T-helper 2 cell treated with Interferon-gamma antibody and Interleukin-4, amounts not matched to agents 100 ng/mL and 5 ng/mL, for 36 hours (primary cell): ENCODE measurements at regions not wholly inside any gene's neighbourhood (a gene's known extent, or its start where the extent isn't known, plus 50 kb on each side); places are given as distances from the start of the nearest gene placed in this dataset.
"Not testable (repeated sequence)": the region's sequence is repeated elsewhere in the genome, so short reads cannot be mapped to it uniquely, and the experiment has no call there.

Experiments used
- intact Hi-C: fragments of 100-400 bp; cut with micrococcal nuclease; formaldehyde crosslinking; loops from one replicate; pipeline ENCODE4 v1.15.1; 2023

DNA sequence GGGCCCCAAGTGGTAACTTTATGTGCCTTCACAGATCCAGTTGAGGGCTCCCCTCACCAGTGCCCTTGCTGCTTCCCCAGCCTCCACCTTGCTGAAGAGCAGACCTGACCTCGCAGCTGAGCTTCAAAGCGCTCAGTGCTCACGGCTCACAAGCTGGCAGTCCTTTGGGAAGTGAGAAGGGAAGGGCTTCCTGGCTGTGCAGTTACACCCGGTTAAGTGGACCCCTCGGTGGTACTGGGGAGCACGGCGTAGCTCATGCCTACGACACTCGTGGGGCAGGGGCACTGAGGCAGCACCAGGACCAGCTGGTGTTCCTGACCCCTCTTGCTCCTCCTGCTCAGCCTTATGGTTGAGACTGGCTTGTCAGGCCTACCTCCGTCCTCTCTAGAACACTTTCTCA, 629.0 kb upstream of the TBL1XR1 start:
- intact Hi-C loops = no loop called here

DNA sequence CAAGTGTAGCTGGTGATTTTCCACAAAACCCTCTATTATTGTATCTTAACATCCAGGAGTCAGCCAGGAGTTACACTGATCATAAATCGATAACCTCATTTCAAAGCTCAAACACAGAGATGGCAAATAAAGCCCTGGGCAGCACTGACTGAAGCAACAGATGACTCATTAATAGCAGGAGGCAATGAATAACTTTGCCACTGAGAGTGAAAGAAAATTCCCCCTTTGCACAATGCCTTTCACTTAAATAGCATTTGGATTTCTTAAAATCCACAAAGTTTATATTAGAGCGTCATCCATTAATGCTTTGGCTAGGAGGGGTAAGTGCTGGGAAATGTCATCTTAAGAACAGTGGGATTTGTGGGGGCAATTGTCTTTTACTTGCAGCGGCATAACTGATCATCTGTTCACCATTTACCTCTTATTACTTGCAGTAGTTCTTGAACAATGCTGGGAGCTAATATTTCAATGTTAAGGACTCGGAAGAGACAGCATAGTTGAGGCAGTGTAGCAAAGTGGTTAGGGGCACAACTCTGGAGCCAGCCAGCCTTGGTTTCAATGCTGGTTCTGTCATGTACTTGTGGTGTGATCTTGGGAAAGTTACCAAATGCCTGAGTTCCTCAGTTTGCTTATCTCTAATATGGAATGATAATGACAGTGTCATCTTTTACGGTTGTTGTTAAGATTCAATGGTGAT, 630.4 kb upstream of the TBL1XR1 start:
- intact Hi-C loops = no loop called here

DNA sequence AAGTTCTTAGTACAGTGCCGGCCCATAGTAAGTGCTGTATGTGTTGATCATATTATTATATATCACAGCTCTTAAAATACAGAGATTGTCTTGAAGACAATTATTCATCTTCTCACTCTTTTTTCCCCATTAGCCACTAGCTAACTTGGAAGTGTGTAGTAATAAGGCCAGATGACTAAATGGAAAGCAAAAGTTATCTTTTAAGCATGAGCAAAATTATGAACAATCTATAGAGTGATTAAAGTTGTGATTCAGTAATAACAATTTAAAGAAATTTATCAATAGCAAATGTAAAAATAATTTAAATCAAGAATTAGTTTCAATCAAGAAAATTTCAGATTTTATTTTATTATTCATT, 630.9 kb upstream of the TBL1XR1 start:
- intact Hi-C loops = no loop called here

DNA sequence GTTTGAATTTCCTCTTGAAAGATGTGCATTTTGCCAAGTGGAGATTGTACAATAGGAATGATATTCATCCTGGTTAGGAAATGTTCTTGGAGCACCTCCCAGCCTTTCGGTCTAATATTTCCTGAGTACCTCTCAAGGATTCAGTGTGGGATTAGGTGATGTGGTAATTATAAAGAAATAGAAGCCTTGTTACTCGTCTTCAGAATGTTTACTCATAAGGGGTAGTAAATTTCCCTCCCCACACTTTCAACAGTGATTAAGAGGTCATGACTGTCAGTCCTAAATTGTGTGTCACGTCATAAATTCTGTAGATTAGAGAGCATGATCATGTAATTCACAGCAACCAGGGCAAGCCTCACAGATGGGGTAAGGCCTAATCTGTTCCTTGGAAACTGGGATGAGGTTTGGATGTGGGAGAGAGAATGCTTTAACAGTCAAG, 633.1 kb upstream of the TBL1XR1 start:
- intact Hi-C loops = no loop called here

DNA sequence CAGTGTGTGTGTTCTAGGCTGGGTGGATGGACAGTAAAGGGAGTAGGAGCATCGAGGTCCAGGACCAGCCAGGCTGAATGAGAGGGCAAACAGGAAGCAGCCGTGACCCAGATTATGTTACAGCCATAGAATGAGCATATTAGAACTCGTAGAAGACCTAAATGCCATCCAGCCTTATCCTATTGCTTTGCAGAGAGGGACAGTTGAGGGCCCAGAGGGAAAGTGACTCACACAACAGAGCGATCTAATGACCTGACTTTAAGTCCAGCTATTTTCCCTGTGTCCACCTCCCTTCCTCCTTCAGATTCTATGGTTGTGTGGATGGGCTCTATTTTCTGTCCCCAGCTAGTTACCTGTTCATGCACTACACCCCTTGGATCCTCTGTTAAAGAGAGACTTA, 634.1 kb upstream of the TBL1XR1 start:
- intact Hi-C loops = no loop called here

DNA sequence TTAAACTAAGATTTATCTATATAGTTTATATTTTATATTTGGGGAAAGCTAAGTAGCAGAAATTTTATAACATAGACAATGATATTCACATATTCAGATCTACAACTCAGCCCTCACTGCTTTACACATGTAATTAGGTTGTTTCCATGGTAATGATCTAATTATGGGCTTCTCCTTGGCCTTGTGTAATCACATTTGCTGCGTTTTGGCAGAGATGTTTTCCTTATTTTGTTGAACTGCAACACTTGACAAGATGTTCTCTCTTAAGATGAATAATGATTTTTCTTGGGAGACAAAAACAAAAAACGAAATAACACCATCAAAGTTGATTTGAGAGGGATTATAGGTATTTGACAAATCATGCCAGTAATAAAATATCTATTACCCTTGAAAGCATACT, 635.6 kb upstream of the TBL1XR1 start:
- intact Hi-C loops = no loop called here

DNA sequence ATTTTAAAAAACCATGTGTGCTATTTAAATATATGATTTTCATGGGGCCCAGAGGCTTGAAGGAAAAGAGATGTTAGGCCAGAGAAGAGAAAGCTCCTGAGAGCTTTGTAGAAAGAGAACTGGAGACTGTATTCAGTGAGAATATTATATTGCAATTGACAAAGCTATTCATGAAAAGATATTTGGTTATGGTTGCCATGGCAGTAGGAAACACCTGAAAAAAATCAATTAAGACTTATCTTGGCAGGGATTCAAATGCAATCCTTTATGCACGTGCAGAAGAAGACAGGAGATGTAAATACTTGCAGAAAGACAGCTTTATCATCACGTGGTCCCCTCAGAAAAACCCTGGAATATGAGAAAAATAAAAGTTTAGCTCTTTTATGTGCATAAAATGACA, 636.0 kb upstream of the TBL1XR1 start:
- intact Hi-C loops = no loop called here

DNA sequence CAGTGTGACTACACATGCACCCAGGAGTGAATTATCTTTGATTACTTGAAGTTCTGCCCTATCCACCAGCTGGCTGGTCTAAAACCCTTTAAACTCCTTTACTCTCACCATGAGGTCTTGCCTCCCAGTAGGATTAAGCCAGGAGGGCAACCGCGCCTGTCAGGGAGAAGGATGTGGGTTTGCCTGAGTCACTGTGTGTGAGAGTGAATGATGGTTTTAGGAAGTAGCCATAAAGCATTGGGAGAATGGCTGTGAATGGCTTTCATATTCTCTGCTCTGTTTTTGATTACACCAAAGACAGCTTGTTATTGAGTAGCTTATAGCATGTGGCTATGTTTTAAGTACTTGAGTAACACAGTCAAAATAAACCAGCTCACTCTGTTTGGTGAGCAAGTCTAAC, 637.7 kb upstream of the TBL1XR1 start:
- intact Hi-C loops = no loop called here

DNA sequence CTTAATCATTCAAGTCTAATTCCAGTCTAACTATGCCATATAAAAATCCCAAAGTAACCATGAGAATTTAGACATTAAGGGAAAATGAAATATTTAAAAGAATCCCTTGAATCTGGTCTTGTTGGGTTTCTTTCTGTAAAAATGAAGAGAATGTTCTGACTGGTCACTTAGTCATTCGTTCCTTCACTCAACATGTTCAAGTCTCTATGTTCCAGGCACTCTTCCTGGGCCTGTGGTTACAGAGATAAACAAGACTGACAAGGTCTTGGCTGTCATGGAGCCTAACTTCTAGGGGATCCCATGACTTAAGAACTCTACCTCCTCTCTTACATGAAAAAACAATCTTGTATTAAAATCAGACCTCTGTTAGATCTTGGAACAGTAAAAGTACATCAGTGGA, 638.6 kb upstream of the TBL1XR1 start:
- intact Hi-C loops = no loop called here

DNA sequence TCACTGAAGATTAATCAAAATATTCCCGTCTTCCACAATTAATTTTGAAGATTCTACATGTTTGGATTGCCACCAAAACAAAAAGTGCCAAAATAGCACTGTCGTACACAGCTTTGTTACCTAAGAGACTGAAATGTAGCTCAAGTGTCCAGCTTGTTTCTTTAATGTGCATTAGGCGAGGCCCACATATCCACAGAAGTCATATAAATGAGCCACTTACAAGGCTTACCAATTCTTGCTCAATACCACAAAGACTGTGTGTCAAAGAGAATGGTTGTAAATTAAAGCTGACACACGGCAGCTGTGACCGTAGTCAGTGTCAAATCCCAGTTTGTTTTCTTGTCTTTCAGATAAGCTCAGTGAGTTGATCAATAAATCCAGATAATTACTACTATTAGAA, 639.4 kb upstream of the TBL1XR1 start:
- intact Hi-C loops = no loop called here

DNA sequence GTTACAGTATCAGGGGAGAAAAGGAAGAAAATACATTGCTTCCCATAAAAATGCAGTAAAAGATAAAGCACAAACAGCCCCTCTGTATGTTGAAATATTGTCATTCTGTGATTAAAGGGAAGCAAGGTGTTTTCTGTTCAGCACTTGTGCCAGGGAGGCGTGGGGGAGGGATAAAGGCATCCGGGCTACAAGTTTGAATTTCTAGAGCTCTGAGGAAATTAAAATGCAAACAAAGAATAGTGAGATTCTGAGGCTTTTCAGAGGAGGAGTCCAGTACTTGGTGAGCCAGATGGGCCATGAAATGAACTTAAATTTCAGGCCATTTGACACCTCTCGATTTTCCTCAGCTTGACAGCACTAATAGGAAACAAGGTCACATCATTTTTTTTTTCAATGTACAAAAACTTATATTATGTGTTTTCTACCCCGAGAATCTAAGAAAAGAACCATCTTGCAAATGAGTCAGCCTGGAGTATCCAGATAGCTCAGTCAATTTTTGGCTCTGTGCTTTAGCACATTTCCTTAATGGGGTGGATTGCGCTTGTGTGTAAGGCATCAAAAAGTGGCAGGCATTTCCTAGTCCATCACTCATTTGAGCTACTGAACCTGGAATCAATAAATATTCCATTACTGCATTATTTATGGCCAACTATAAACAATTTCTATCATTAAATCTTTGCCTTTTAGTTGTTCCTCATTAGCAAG, 640.8 kb upstream of the TBL1XR1 start:
- intact Hi-C loops = no loop called here

DNA sequence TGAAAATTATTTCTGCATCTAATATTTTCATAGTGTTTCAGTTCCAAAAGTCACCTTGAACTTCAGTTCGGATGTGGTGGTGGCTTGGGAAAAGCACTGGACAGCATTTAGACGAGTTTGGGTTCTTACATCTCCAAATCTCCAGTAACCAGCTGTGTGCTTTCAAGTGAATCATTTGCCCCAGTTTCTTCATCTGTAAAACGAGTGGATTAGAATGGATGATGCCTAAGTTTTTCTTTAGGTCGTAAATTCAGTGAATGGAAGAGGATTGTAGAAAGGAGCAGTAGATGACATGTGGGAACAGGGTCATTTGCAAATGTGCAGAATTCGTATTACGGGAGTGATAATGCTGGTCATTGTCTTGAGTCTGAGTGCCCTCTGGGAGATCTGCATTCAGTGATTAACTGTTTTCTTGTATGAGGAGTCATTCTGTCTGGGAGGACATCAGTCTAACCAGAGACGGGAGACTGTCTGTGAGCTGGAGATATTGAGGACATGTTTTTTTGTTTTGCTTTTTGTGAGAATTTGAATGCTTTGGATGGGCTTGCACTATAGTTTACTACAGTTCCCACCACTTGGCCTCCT, 641.6 kb upstream of the TBL1XR1 start:
- intact Hi-C loops = no loop called here

DNA sequence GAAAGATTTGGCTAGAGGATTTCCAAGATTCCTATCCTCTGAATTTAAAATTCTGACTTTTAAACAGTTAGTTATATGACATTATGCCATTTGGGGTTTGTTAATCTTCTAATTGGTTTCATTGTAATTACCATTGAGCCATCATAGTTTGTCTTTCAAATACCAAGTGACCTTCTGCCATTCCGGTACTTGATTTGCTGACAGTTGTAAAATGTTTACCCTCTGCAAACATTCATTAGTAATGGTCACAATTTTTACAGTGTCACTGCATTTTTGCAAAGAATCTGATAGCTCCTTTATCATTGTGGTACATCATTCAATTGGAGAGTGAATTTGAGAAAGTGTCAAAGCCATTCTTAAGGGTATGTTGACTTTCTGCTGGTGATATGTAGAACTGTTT, 645.0 kb upstream of the TBL1XR1 start:
- intact Hi-C loops = no loop called here

DNA sequence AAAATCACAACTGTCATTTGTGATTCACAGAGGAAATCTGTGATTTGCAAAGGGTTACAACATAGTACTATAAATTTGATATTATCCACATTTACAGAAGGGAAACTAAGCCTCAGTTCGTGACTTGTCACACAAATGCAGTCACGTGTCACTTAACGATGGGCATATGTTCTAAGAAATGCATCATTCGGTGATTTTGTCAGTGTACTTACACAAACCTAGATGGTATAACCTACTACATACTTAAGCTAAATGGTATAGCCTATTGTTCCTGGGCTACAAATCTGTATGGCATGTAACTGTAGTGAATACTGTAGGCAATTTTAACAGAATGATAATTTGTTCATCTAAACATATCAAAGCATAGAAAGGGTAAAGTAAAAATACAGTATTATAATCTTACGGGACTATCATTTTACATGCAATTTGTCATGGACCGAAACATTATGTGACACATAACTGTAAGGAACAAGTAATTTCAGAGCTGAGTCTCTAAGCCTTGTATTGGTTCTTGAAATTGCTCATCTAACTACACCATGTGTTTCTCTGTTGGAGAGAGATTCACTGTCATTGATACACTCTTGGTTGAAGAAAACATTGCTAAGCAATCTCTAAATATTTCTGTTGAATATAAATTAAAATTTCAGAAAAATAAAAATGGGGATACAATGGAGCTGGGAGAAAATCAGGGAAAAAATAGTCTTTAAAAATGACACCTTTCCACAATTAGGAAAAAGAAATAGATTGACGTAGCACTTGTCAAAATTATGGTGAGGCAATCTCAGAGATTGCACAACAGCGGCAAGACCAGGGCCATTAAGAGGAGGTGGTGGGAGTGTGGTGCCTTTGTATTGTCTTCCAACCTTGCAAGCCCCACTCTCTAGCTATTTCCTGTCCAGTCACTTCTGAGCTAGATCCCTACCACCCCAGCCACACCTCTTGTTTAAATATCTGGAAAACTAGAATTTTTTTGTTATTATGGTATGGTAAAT, 645.8 kb upstream of the TBL1XR1 start:
- intact Hi-C loops = no loop called here

DNA sequence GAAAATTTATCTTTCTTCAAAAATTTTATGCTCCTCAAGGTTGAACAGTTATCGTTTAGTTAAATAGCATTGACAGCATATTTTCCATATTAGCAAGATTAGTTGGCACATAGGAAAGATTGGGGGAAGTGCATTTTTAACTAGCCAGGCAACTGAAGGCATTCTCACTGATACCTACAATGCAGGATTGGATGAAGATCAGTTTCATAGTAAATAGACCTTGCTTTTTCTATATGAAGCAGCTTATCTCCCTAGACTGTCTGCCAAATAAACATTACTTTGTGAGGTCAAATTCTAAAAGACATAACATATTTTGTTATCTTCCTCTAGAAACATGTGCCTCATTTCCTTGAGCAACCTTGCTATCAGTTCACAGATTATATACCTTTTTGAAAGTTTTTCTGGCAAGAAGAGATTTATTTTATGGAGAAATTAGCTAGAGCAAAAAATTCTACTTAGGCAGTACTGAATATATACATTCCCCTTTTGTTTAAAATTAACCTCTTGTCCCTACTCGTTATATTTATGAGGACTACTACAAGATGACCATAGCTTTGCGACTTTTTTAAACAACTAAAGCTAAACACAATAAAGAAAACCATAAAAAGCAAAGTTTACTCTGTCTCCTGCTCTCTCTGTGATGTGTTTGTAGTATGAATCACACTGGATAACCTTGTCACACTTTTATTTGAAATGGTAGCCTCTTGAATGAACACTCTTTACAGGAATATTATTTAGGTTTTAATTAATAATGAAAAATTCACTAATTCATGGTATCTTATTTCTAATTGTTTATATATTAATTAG, 654.9 kb upstream of the TBL1XR1 start:
- intact Hi-C loops = no loop called here

DNA sequence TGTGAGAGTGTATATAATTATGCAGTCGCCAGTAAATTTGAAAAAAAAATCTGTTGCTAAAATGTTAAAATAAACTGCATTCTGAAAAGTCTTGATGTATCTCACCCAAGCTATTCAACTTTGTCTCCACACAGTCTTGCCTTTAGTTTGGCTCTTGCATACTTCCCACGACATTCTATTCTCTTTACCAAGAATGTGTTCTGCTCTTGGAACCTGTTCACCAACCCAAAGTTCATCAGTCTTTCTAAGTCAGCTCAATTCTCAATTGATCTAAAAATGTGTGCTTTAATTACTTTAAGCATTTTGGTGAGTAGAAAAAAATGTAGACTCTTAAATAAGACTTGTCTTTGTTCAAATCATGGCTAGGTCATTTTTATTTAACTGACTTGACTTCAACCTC, 657.7 kb upstream of the TBL1XR1 start:
- intact Hi-C loops = no loop called here

DNA sequence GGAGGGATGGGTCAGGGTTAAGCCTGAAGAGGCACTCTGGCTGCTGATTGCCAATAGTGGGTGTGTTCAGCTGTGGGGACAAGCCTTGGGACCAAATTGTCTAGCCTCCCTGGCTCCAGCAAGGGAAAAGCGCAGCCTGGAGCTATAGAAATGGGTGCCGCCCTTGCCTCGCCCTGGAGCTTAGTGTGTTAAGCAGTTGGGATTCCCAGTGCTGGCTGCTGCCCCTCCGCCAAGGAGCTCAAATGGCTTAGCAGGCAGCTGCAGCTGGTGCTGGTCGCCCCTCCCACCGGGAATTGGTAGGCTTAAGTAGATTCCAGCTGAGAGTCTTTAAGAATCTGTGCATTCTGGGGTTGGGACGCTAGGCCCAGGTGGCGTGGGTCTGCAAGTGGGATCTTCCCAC, 662.9 kb upstream of the TBL1XR1 start:
- intact Hi-C loops = no loop called here

DNA sequence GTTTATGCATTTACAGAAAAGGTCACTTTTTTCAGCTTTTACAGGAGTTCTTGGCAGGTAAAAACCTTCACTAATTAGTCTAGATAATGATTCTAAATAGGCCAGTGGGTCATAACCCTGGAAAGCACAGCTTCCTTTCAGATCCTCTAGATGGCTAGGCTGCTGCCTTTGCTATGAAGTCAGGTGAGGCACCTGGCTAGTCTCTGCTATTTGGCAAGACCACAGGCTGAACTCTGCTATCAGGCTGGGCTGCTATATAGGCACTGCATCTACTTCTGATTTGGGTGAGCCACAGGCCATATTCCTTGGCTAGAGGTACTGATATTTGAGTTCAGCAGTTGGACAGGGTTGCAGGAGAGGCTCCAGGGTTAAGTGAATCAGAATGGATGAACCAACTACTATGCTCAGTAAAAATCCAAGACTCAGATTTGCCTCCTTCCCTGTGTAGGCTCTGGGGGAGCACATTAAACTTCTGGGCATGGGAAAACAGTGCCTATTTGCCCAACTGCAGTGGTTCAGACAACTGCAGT, 665.7 kb upstream of the TBL1XR1 start:
- intact Hi-C loops = no loop called here

DNA sequence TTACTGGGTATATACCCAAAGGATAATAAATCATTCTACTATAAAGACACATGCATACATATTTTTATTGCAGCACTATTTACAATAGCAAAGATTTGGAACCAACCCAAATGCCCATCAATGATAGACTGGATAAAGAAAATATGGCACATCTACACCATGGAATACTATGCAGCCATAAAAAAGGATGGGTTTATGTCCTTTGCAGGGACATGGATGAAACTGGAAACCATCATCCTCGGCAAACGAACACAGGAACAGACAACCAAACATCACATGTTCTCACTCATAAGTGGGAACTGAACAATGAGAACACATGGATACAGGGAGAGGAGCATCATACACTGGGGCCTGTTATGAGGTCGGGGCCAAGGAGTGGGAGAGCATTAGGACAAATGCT, 665.0 kb upstream of the KCNMB2 start:
- intact Hi-C loops = not testable (repeated sequence)

DNA sequence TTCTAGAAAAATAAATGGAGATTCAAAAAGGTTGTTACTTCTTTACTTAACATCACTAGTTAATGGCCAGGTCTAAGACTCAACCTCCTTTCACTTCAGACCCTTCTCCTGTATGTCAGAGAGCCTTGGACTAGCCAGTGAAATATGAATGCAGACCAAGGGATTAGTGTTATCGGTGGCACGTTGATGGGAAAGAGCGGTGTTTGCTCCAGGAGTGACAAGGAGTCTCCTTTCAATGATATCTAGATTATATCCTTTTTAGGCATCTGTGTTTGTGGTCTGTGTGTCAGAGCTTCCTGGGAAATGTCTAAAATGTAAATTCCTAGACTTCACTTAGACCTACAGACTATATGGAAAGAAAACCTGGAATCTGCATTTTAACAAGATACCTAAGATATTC, 658.0 kb upstream of the KCNMB2 start:
- intact Hi-C loops = no loop called here

DNA sequence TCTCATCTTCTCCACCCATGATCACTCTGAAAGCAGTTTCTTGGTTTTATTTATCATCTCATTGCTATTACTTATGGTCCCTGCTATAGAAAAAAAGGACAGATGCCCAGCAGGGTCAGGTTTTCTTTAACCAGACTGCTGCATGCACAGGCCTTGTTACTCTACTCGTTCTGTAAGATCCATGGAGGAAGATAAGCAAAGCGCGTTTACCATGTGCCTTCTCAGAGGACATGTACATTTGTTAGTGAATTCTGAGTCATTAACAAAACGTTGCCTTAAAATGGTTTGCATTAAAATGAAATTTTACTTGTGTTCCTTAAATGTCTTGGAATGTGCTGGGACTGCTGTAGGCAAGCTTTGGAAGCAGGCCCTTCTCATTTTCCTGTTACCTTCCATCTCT, 657.3 kb upstream of the KCNMB2 start:
- intact Hi-C loops = no loop called here
